Stimulated activated CD8-positive, alpha-beta memory T cell treated with anti-CD3 and anti-CD28 coated beads, Interleukin-2, amount 100 ng/mL, for 1 hour (primary cell): ENCODE measurements at regions not wholly inside any gene's neighbourhood (a gene's known extent, or its start where the extent isn't known, plus 50 kb on each side); places are given as distances from the start of the nearest gene placed in this dataset.
"Not testable (repeated sequence)": the region's sequence is repeated elsewhere in the genome, so short reads cannot be mapped to it uniquely, and the experiment has no call there.

Experiments used
- DNase-seq, 2 donors: peaks; one replicate each; pipeline ENCODE4 v3.0.0-alpha.2; 2020; ENCODE audit warnings: low read depth in 2 of 2

- no peak for DNase-seq
These were observed 149.3 kb downstream of the FBXO4 start for GRCh38 chr5:42074353-42074752.

GRCh38 chr5:42089705-42090104 is 164.6 kb downstream of the FBXO4 start:
- no peak for DNase-seq

GRCh38 chr5:42090162-42090561 is 165.1 kb downstream of the FBXO4 start:
- DNase-seq = no peak

DNA sequence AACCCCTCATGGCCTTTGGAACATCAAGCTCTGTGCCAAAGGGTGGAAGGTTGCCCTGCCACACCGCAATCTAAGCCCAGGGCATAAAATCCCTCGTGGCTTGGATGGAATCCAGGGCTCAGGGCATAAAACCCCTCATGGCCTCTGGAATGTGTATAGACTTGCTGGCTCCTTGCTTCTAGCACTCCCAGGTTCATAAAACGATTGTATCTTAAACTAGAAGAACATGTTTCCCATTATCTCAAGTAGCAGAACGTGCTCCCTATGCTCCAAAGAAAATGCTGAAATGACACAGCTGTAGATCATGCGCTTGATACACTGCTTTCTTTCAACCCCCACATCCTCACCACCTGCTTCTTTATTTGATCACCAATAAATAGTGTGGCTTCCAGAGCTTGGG is 174.8 kb downstream of the FBXO4 start:
- not testable (repeated sequence) for DNase-seq

GRCh38 chr5:42108468-42108867 is 183.4 kb downstream of the FBXO4 start:
- DNase-seq = no peak

DNA sequence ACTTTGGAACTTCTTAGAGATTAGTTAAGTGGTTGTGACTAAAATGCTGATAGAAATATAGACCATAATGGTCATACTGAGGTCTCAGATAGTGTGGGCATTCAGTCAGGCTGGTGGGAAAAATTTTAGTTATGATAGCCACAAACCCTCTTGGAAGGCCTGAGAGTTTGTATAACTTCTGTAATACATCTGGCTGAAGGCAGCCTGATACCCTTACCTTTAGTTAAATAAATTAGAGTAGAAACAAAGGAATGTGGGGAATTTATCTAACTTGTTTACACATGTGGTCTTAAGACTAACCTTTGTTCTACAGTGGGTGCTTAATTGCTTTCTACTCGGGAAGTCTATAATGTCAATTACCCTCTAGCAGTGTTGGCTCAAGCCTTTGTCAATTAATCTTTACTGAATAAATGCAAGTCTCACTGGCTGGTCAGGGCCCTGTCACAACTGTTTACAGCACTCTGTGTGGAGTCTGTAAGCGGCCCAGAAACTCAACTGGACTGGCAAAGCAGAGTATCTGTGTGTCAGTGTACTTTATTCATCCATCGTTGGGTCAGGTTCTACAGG is 184.0 kb downstream of the FBXO4 start:
- DNase-seq = no peak

DNA sequence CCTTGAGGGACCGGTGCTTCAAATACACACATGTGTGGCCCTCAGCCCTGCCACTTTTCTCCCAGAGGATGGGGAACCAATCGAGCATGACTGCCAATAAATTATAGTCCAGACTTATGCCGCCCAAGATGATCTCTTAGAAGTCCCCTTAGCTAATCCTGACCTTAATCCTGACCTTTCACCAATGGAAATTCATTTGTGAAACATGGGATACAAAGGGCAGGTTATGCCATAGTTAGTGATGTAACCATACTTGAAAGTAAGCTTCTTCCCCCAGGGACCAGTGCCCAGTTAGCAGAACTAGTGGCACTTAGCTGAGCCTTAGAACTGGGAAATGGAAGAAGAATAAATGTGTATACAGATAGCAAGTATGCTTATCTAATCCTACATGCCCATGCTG is 190.6 kb downstream of the FBXO4 start:
- DNase-seq = not testable (repeated sequence)

DNA sequence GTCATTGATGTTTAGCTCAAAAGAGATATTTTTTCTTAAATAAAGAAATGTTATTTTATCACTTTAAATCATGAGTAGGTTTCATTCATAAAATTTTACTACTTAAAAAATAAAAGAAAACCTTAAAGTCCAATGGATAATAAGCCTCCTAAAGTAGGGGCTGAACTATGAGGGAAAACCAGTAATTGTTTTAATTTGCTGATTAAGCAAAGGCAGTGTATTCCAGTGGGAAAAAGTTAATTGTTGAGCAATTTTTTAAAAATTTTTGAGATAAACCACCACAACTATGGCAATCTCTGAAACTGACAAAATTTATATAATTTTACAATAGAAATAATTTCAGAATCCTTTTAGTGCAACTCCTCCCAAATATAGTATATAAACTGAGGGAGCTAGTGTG is 195.0 kb downstream of the FBXO4 start:
- DNase-seq = no peak

GRCh38 chr5:42121401-42121800 is 196.3 kb downstream of the FBXO4 start:
- no peak for DNase-seq

- DNase-seq = no peak
These were observed 206.0 kb downstream of the FBXO4 start for GRCh38 chr5:42131081-42131480.

- no peak for DNase-seq
These were observed 218.3 kb downstream of the FBXO4 start for GRCh38 chr5:42143361-42143760.

GRCh38 chr5:42148813-42149212 is 223.7 kb downstream of the FBXO4 start:
- DNase-seq = no peak

- DNase-seq = no peak
These were observed 232.1 kb downstream of the FBXO4 start for GRCh38 chr5:42157215-42157614.

DNA sequence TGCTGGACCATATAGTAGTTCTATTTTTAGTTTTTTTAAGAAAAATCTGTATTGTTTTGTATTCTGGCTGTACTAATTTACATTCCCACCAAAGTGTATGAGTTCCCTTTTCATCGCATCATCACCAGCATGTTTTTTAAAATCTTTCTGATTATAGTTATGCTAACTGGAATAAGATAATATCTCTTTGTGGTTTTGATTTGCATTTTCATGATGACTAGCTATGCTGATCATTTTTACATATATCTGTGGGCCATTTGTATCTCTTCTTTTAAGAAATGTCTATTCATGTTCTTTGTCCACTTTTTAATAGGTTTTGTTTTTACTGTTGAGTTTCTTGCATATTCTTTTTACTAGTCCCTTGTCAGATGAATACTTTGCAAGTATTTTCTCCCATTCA is 238.0 kb downstream of the FBXO4 start:
- no peak for DNase-seq

GRCh38 chr5:42168091-42168670 is 243.1 kb downstream of the FBXO4 start:
- no peak for DNase-seq

GRCh38 chr5:42176118-42176517 is 247.1 kb upstream of the GHR start:
- not testable (repeated sequence) for DNase-seq

- DNase-seq = not testable (repeated sequence)
These were observed 243.4 kb upstream of the GHR start for GRCh38 chr5:42179843-42180242.

GRCh38 chr5:42216904-42217303 is 206.3 kb upstream of the GHR start:
- no peak for DNase-seq

- no peak for DNase-seq
These were observed 205.4 kb upstream of the GHR start for GRCh38 chr5:42217791-42218190.

DNA sequence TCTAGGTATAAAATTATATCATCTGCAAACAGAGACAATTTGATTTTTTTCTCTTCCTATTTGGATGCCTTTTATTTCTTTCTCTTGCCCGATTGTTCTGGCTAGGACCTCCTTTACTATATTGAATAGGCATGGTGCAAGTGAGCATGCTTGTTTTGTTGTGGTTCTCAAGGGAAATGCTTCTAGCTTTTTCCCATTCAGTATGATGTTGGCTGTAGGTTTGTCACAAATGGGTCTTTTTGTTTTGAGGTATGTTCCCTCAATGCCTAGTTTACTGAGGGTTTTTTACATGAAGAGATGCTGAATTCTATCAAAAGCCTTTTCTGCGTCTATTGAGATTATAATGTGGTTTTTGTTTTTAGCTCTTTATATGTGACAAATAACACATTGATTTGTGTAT is 198.2 kb upstream of the GHR start:
- DNase-seq = no peak

- DNase-seq = no peak
These were observed 195.0 kb upstream of the GHR start for GRCh38 chr5:42228279-42228678.

GRCh38 chr5:42230839-42231238 is 192.4 kb upstream of the GHR start:
- DNase-seq = no peak

DNA sequence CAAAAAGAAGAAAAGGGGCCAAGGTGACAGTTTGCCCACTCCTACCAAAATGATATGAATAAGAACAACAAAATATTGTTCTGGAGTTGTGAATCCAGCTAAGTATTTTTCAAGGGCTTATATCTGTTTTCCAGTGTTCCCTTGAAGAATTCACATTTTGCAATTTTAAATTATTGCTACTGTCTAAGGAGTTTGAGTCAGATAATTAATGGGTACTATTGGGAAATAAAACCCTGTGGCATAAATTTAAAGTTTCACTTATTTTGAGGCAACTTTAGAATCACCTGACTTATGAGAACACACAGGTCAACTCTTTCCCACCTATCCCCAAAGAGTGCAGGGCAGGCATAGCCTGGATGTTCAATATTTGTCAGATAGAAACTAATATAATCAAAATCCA is 188.0 kb upstream of the GHR start:
- DNase-seq = no peak

DNA sequence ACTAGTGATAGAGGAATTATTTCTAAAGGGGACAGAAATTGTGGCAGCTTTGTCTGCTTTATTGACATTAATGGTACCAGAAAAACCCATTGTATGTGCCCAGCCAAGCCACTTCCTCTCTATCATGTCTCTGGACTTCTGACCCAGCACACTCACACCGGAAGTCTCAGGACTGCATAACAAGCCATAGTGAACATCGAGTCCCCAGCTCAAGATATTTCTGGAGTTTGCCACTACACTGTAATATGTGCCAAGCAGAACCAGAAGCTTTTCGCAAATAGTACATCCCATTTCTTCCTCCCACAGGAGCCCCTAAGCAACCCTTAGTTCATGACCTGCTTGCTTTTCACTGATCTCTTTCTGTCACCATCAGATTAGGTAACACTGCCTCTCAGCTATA is 187.4 kb upstream of the GHR start:
- DNase-seq = no peak
